DOHH2 (cell line): ENCODE measurements at regions not wholly inside any gene's neighbourhood (a gene's known extent, or its start where the extent isn't known, plus 50 kb on each side); places are given as distances from the start of the nearest gene placed in this dataset.

ENCODE experiments used
- H3F3A ChIP-seq: fragments of 200-600 bp; sonication (generic), shearing (Covaris generic); 2 replicates; pipeline ENCODE4 v1.6.0; 2016; ENCODE audit warnings: antibody characterized with exemption, mild to moderate bottlenecking; ENCODE audit not compliant: control insufficient read depth, insufficient read depth
- H3K27ac ChIP-seq: fragments of 200-600 bp; sonication (generic); 2 replicates; pipeline ENCODE4 v1.5.1; 2014; ENCODE audit warnings: low read depth, mild to moderate bottlenecking, low read length, moderate library complexity
- H3K27me3 ChIP-seq: fragments of 200-600 bp; sonication (generic); 2 replicates; pipeline ENCODE4 v1.6.1; 2014; ENCODE audit warnings: mild to moderate bottlenecking, low read length, mixed read lengths; ENCODE audit not compliant: control insufficient read depth
- H3K36me3 ChIP-seq: fragments of 200-600 bp; sonication (generic); 2 replicates; pipeline ENCODE4 v1.6.1; 2014; ENCODE audit warnings: mild to moderate bottlenecking, low read length, moderate library complexity, mixed read lengths; ENCODE audit not compliant: control insufficient read depth
- H3K4me1 ChIP-seq: fragments of 200-600 bp; sonication (generic); 2 replicates; pipeline ENCODE4 v1.6.1; 2014; ENCODE audit warnings: mild to moderate bottlenecking, low read length, mixed read lengths; ENCODE audit not compliant: control insufficient read depth
- H3K4me2 ChIP-seq: fragments of 200-600 bp; sonication (generic); 2 replicates; pipeline ENCODE4 v1.6.0; 2014; ENCODE audit warnings: mild to moderate bottlenecking, low read length, moderate library complexity
- H3K4me3 ChIP-seq: fragments of 200-600 bp; sonication (generic); 2 replicates; pipeline ENCODE4 v1.5.1; 2014; ENCODE audit warnings: mild to moderate bottlenecking, low read length, mixed read lengths
- H3K79me2 ChIP-seq: fragments of 200-600 bp; sonication (generic); 2 replicates; pipeline ENCODE4 v1.6.1; 2014; ENCODE audit warnings: mild to moderate bottlenecking, low read length, mixed read lengths; ENCODE audit not compliant: control insufficient read depth
- H3K9me2 ChIP-seq: fragments of 200-600 bp; sonication (generic); replicated peaks from 2 replicates; pipeline ENCODE4 v1.6.1; 2014; ENCODE audit warnings: mild to moderate bottlenecking, low read length, mixed read lengths; ENCODE audit not compliant: control insufficient read depth
- H3K9me3 ChIP-seq: fragments of 200-600 bp; sonication (generic); 2 replicates; pipeline ENCODE4 v1.6.1; 2014; ENCODE audit warnings: antibody characterized with exemption, low read length, mixed read lengths; ENCODE audit not compliant: control insufficient read depth, insufficient read depth
- H4K20me1 ChIP-seq: fragments of 200-600 bp; sonication (generic); 2 replicates; pipeline ENCODE4 v1.6.0; 2014; ENCODE audit warnings: low read depth, mild to moderate bottlenecking, antibody characterized with exemption, low read length, moderate library complexity; ENCODE audit not compliant: control insufficient read depth, insufficient read depth
- CTCF ChIP-seq: fragments of 200-600 bp; sonication (generic); IDR thresholded peaks from one replicate; pipeline ENCODE4 v1.5.1; 2014; ENCODE audit warnings: antibody characterized with exemption, mild to moderate bottlenecking, low read depth, low read length; ENCODE audit not compliant: poor library complexity, severe bottlenecking
- EZH2phosphoT487 ChIP-seq: fragments of 200-600 bp; sonication (generic); IDR thresholded peaks from 2 replicates; pipeline ENCODE4 v1.6.1; 2017; ENCODE audit warnings: borderline replicate concordance, mild to moderate bottlenecking, antibody characterized with exemption, low read length, moderate library complexity, mixed read lengths

GRCh38 chr12:126718365-126718764 lies 1548.6 kb upstream of the TMEM132C start:
- no peak for TF ChIP-seq CTCF
- Histone ChIP-seq H3K4me1 (no peaks in the 10 kb centered on the region), H3K4me2 (no peak overlapping the region), H3K79me2 (no peaks in the 10 kb centered on the region), H3K9me2 (no peaks in the 10 kb centered on the region), H3K4me3 (no peak overlapping the region), H3K9me3 (no peaks in the 10 kb centered on the region), H3F3A (no peaks in the 10 kb centered on the region), H3K27me3 (no peaks in the 10 kb centered on the region), H3K36me3 (no peaks in the 10 kb centered on the region), H3K27ac (no peak overlapping the region), H4K20me1 (no peaks in the 10 kb centered on the region)

- H3K36me3 ChIP-seq, result no peaks in the 10 kb centered on the region
- no peaks in the 10 kb centered on the region for H3K79me2 ChIP-seq
- H4K20me1 ChIP-seq, result no peaks in the 10 kb centered on the region
- no peak for TF ChIP-seq EZH2phosphoT487
- no peak for TF ChIP-seq CTCF
- H3K4me2 ChIP-seq, result no peak overlapping the region
- no peaks in the 10 kb centered on the region for H3F3A ChIP-seq
- no peaks in the 10 kb centered on the region for H3K4me1 ChIP-seq
- H3K9me3 ChIP-seq, result no peaks in the 10 kb centered on the region
- H3K4me3 ChIP-seq, result no peak overlapping the region
- no peak overlapping the region for H3K27ac ChIP-seq
- no peaks in the 10 kb centered on the region for H3K9me2 ChIP-seq
- H3K27me3 ChIP-seq, result no peaks in the 10 kb centered on the region
Observed at GRCh38 chr12:126719912-126720705, 1546.9 kb upstream of the TMEM132C start.

GRCh38 chr12:126726481-126727217 lies 1540.3 kb upstream of the TMEM132C start:
- TF ChIP-seq CTCF, result no peak
- no peak overlapping the region for H3K4me3 ChIP-seq
- H3K79me2 ChIP-seq, result no peaks in the 10 kb centered on the region
- no peak overlapping the region for H3K4me2 ChIP-seq
- H3K27me3 ChIP-seq, result no peaks in the 10 kb centered on the region
- no peak overlapping the region for H3K27ac ChIP-seq
- no peaks in the 10 kb centered on the region for H4K20me1 ChIP-seq
- no peaks in the 10 kb centered on the region for H3K36me3 ChIP-seq
- H3F3A ChIP-seq, result no peaks in the 10 kb centered on the region
- no peaks in the 10 kb centered on the region for H3K4me1 ChIP-seq
- no peaks in the 10 kb centered on the region for H3K9me2 ChIP-seq
- peaks cover 9% of the 10 kb centered on the region; the same call in 1 of the 2 replicates for H3K9me3 ChIP-seq
